K562 (cell line): ENCODE measurements at regions not wholly inside any gene's neighbourhood (a gene's known extent, or its start where the extent isn't known, plus 50 kb on each side); places are given as distances from the start of the nearest gene placed in this dataset.

Experiments used
- ARID1B ChIP-seq: fragments of 450-650 bp; IDR thresholded peaks from 2 replicates; pipeline ENCODE4 v1.6.1; 2016; ENCODE audit warnings: antibody characterized with exemption, mild to moderate bottlenecking, inconsistent platforms
- ATF2 ChIP-seq: sonication (generic); formaldehyde crosslinking; IDR thresholded peaks from 2 replicates; pipeline ENCODE4 v1.8.1; 2022; ENCODE audit warnings: missing genetic modification reagents
- ATF4 ChIP-seq: fragments of 450-650 bp; formaldehyde crosslinking; IDR thresholded peaks from 2 replicates; pipeline ENCODE4 v1.4.0; 2022; ENCODE audit warnings: mild to moderate bottlenecking, moderate library complexity
- CXXC5 ChIP-seq: fragments of 250-450 bp; sonication (Bioruptor Pico); IDR thresholded peaks from 2 replicates; pipeline ENCODE4 v1.8.0; 2022; ENCODE audit warnings: inconsistent platforms, mild to moderate bottlenecking, moderate library complexity
- E2F4 ChIP-seq: sonication (generic); formaldehyde crosslinking; IDR thresholded peaks from 2 replicates; pipeline ENCODE4 v1.8.0; 2022; ENCODE audit warnings: mild to moderate bottlenecking, low read depth, missing genetic modification reagents
- E2F6 ChIP-seq, 2 experiments: IDR thresholded peaks; 2 replicates each; pipeline ENCODE4 v1.6.1; 2011; ENCODE audit warnings: borderline replicate concordance in 1 of 2, control low read depth in 1 of 2, low read depth in 1 of 2, low read length in 1 of 2, mild to moderate bottlenecking in 1 of 2, mixed read lengths in 1 of 2, moderate library complexity in 1 of 2; ENCODE audit not compliant: insufficient read depth in 1 of 2, insufficient read length in 1 of 2, poor library complexity in 1 of 2, severe bottlenecking in 1 of 2; ENCODE audit errors: extremely low read depth in 1 of 2
- GMEB1 ChIP-seq: fragments of 250-450 bp; sonication (Bioruptor Pico); IDR thresholded peaks from 2 replicates; pipeline ENCODE4 v1.4.0; 2020; ENCODE audit warnings: mild to moderate bottlenecking
- HDAC6 ChIP-seq: IDR thresholded peaks from 2 replicates; pipeline ENCODE4 v1.6.1; 2012; ENCODE audit warnings: low read depth, mild to moderate bottlenecking, control low read depth, inconsistent platforms, low read length, moderate library complexity
- IRF1 ChIP-seq: sonication (generic); formaldehyde crosslinking; IDR thresholded peaks from 2 replicates; pipeline ENCODE4 v1.8.0; 2022; ENCODE audit warnings: missing genetic modification reagents, mild to moderate bottlenecking, borderline replicate concordance
- NELFE ChIP-seq: IDR thresholded peaks from 2 replicates; pipeline ENCODE4 v1.6.1; 2011; ENCODE audit warnings: mild to moderate bottlenecking; ENCODE audit not compliant: insufficient read depth, insufficient read length
- NR1H2 ChIP-seq: sonication (generic); formaldehyde crosslinking; IDR thresholded peaks from 2 replicates; pipeline ENCODE4 v1.4.0; 2020; ENCODE audit warnings: mild to moderate bottlenecking, missing genetic modification reagents
- PHB ChIP-seq: fragments of 250-450 bp; sonication (Bioruptor Pico); IDR thresholded peaks from 2 replicates; pipeline ENCODE4 v1.5.0; 2021
- PTRF ChIP-seq: fragments of 450-650 bp; IDR thresholded peaks from 2 replicates; pipeline ENCODE4 v1.6.1; 2016; ENCODE audit warnings: mild to moderate bottlenecking, missing genetic modification characterization, missing compliant biosample characterization
- RBM34 ChIP-seq: fragments of 200-400 bp; formaldehyde crosslinking; IDR thresholded peaks from 2 replicates; pipeline ENCODE4 v1.6.1; 2018; ENCODE audit warnings: low read length, borderline replicate concordance; ENCODE audit not compliant: insufficient read depth
- RUNX1 ChIP-seq: sonication (generic); IDR thresholded peaks from 2 replicates; pipeline ENCODE4 v1.6.1; 2016; ENCODE audit warnings: antibody characterized with exemption, low read depth
- SRF ChIP-seq, 2 experiments: fragments of 250-450, 450-650 bp in 1 of 2; sonication (Bioruptor Pico) in 1 of 2; sonication (generic) in 1 of 2; formaldehyde crosslinking; IDR thresholded peaks; 2 replicates each; pipeline versions ENCODE4 v1.5.0 to v1.5.1; 2020 to 2022; ENCODE audit warnings: mild to moderate bottlenecking in 1 of 2, missing genetic modification reagents in 1 of 2
- TCF15 ChIP-seq: fragments of 250-450 bp; sonication (Bioruptor Pico); IDR thresholded peaks from 2 replicates; pipeline ENCODE4 v1.8.0; 2022; ENCODE audit warnings: moderate library complexity, mild to moderate bottlenecking, inconsistent platforms
- ZNF121 ChIP-seq: sonication (generic); formaldehyde crosslinking; conservative IDR thresholded peaks from 2 replicates; pipeline ENCODE4 v1.8.0; 2022; ENCODE audit warnings: missing genetic modification reagents

- no peak for TF ChIP-seq ATF2 (CRISPR knock-in tag)
- peak; percentile 41; the same call in 1 of the 2 replicates for TF ChIP-seq CXXC5 (CRISPR knock-in tag)
- no peak for TF ChIP-seq IRF1 (CRISPR knock-in tag)
- no peak for TF ChIP-seq GMEB1 (CRISPR knock-in tag)
- no peak for TF ChIP-seq ZNF121 (CRISPR knock-in tag)
- TF ChIP-seq ATF4 (CRISPR knock-in tag) = peak; percentile 30; the same call in 1 of the 2 replicates
- peak; percentile 52 to 97; a peak in 3 of 4 replicates for TF ChIP-seq SRF (CRISPR knock-in tag; IDR thresholded peaks at IDR 0.05)
- TF ChIP-seq RBM34 = no peak
- peak; percentile 97 for TF ChIP-seq ARID1B
- TF ChIP-seq HDAC6 = no peak
- TF ChIP-seq NR1H2 (CRISPR knock-in tag) = no peak
- no peak for TF ChIP-seq RUNX1
- TF ChIP-seq E2F6 (IDR thresholded peaks at IDR 0.05; ENCODE audit: borderline replicate concordance in 1 of 2, extremely low read depth in 1 of 2, insufficient read depth in 1 of 2, insufficient read length in 1 of 2, low read depth in 1 of 2, low read length in 1 of 2, poor library complexity in 1 of 2, severe bottlenecking in 1 of 2) = no peak
- TF ChIP-seq E2F4 = no peak
- TF ChIP-seq PHB = no peak
- peak; percentile 16; the same call in 1 of the 2 replicates for TF ChIP-seq PTRF (tag)
- TF ChIP-seq NELFE = no peak
- TF ChIP-seq TCF15 = no peak
Measured at GRCh38 chr1:147377263-147378246, 135.1 kb downstream of the CHD1L start (continued).
